MM.1S (cell line): ENCODE measurements at regions not wholly inside any gene's neighbourhood (a gene's known extent, or its start where the extent isn't known, plus 50 kb on each side); places are given as distances from the start of the nearest gene placed in this dataset.

Experiments used
- DNase-seq: peaks from one replicate; pipeline ENCODE4 v3.0.0-alpha.2; 2015
- H2AFZ ChIP-seq: fragments of 300-600 bp; sonication (generic); 2 replicates; pipeline ENCODE4 v1.6.0; 2016; ENCODE audit warnings: antibody characterized with exemption, low read length
- H3F3A ChIP-seq: fragments of 300-600 bp; sonication (generic); 2 replicates; pipeline ENCODE4 v1.6.1; 2016; ENCODE audit warnings: mild to moderate bottlenecking, antibody characterized with exemption, low read length, moderate library complexity, mixed read lengths; ENCODE audit not compliant: insufficient read depth
- H3K27ac ChIP-seq: fragments of 300-600 bp; sonication (generic); 2 replicates; pipeline ENCODE4 v1.5.1; 2016; ENCODE audit warnings: mild to moderate bottlenecking, low read length
- H3K27me3 ChIP-seq: fragments of 300-600 bp; sonication (generic); replicated peaks from 2 replicates; pipeline ENCODE4 v1.6.0; 2016; ENCODE audit warnings: low read length; ENCODE audit not compliant: insufficient read depth
- H3K36me3 ChIP-seq: fragments of 300-600 bp; sonication (generic); replicated peaks from 2 replicates; pipeline ENCODE4 v1.6.1; 2016; ENCODE audit warnings: mild to moderate bottlenecking, low read length, mixed read lengths; ENCODE audit not compliant: insufficient read depth
- H3K4me1 ChIP-seq: fragments of 300-600 bp; sonication (generic); 2 replicates; pipeline ENCODE4 v1.6.1; 2016; ENCODE audit warnings: low read length, mixed read lengths
- H3K4me2 ChIP-seq: fragments of 300-600 bp; sonication (generic); 2 replicates; pipeline ENCODE4 v1.6.0; 2016; ENCODE audit warnings: low read depth, low read length
- H3K4me3 ChIP-seq: fragments of 300-600 bp; sonication (generic); 2 replicates; pipeline ENCODE4 v1.5.1; 2016; ENCODE audit warnings: low read length, mixed read lengths
- H3K79me2 ChIP-seq: fragments of 300-600 bp; sonication (generic); 2 replicates; pipeline ENCODE4 v1.6.1; 2016; ENCODE audit warnings: mixed run types, low read length, mixed read lengths
- H3K9ac ChIP-seq: fragments of 300-600 bp; sonication (generic); 2 replicates; pipeline ENCODE4 v1.6.1; 2016; ENCODE audit warnings: low read length, mixed read lengths
- H3K9me2 ChIP-seq: fragments of 300-600 bp; sonication (generic); replicated peaks from 2 replicates; pipeline ENCODE4 v1.6.1; 2016; ENCODE audit warnings: mild to moderate bottlenecking, low read length, mixed read lengths; ENCODE audit not compliant: insufficient read depth
- H3K9me3 ChIP-seq: fragments of 300-600 bp; sonication (generic); replicated peaks from 2 replicates; pipeline ENCODE4 v1.6.1; 2016; ENCODE audit warnings: mild to moderate bottlenecking, low read length, mixed read lengths; ENCODE audit not compliant: insufficient read depth
- H4K20me1 ChIP-seq: fragments of 300-600 bp; sonication (generic); 2 replicates; pipeline ENCODE4 v1.6.1; 2016; ENCODE audit warnings: mild to moderate bottlenecking, low read length, moderate library complexity, mixed read lengths; ENCODE audit not compliant: insufficient read depth
- EZH2 ChIP-seq: fragments of 300-600 bp; sonication (generic); optimal IDR thresholded peaks from 2 replicates; pipeline ENCODE3; 2017; ENCODE audit warnings: low read depth, mild to moderate bottlenecking, antibody characterized with exemption, low read length, mixed read lengths
- EZH2phosphoT487 ChIP-seq: fragments of 300-600 bp; sonication (generic); IDR thresholded peaks from 2 replicates; pipeline ENCODE4 v1.6.1; 2018; ENCODE audit warnings: antibody characterized with exemption, low read length
- TF ChIP-seq, protein P1 (sequence below): fragments of 300-600 bp; sonication (generic); IDR thresholded peaks from 2 replicates; pipeline ENCODE4 v1.5.1; 2016; ENCODE audit warnings: antibody characterized with exemption, low read length, mixed read lengths

- H3K79me2 ChIP-seq, result no peaks in the 10 kb centered on the region
- no peak overlapping the region for H2AFZ ChIP-seq
- no peaks in the 10 kb centered on the region for H4K20me1 ChIP-seq
- DNase-seq, result no peak
- no peak overlapping the region for H3K4me2 ChIP-seq
- H3K9me2 ChIP-seq, result no peaks in the 10 kb centered on the region
- H3K4me3 ChIP-seq, result no peak overlapping the region
- H3K9me3 ChIP-seq, result no peaks in the 10 kb centered on the region
- no peak overlapping the region for H3K9ac ChIP-seq
- no peaks in the 10 kb centered on the region for H3K27me3 ChIP-seq
- no peak for TF ChIP-seq EZH2
- TF ChIP-seq, protein P1, sequence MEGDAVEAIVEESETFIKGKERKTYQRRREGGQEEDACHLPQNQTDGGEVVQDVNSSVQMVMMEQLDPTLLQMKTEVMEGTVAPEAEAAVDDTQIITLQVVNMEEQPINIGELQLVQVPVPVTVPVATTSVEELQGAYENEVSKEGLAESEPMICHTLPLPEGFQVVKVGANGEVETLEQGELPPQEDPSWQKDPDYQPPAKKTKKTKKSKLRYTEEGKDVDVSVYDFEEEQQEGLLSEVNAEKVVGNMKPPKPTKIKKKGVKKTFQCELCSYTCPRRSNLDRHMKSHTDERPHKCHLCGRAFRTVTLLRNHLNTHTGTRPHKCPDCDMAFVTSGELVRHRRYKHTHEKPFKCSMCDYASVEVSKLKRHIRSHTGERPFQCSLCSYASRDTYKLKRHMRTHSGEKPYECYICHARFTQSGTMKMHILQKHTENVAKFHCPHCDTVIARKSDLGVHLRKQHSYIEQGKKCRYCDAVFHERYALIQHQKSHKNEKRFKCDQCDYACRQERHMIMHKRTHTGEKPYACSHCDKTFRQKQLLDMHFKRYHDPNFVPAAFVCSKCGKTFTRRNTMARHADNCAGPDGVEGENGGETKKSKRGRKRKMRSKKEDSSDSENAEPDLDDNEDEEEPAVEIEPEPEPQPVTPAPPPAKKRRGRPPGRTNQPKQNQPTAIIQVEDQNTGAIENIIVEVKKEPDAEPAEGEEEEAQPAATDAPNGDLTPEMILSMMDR, result no peak
- no peaks in the 10 kb centered on the region for H3F3A ChIP-seq
- no peak overlapping the region for H3K27ac ChIP-seq
- H3K4me1 ChIP-seq, result no peaks in the 10 kb centered on the region
- H3K36me3 ChIP-seq, result no peaks in the 10 kb centered on the region
These were observed 106.5 kb upstream of the GALNT15 start for GRCh38 chr3:16067837-16068471.

GRCh38 chr3:16069149-16069922 is 105.1 kb upstream of the GALNT15 start:
- Histone ChIP-seq H3K4me3 (no peak overlapping the region), H2AFZ (no peak overlapping the region), H3K4me1 (no peaks in the 10 kb centered on the region), H3K9me3 (no peaks in the 10 kb centered on the region), H3K9ac (no peak overlapping the region), H3K9me2 (no peaks in the 10 kb centered on the region), H3K4me2 (no peak overlapping the region), H3K79me2 (no peaks in the 10 kb centered on the region), H3K27ac (no peak overlapping the region), H3K36me3 (no peaks in the 10 kb centered on the region), H3F3A (no peaks in the 10 kb centered on the region), H4K20me1 (no peaks in the 10 kb centered on the region), H3K27me3 (no peaks in the 10 kb centered on the region)
- no peak for DNase-seq
- TF ChIP-seq, protein P1, result no peak
- no peak for TF ChIP-seq EZH2phosphoT487
- no peak for TF ChIP-seq EZH2

- no peak overlapping the region for H3K4me3 ChIP-seq
- no peaks in the 10 kb centered on the region for H3F3A ChIP-seq
- no peak overlapping the region for H2AFZ ChIP-seq
- H4K20me1 ChIP-seq, result no peaks in the 10 kb centered on the region
- no peaks in the 10 kb centered on the region for H3K36me3 ChIP-seq
- H3K9ac ChIP-seq, result no peak overlapping the region
- no peaks in the 10 kb centered on the region for H3K9me2 ChIP-seq
- H3K79me2 ChIP-seq, result no peaks in the 10 kb centered on the region
- TF ChIP-seq EZH2 (no peak), EZH2phosphoT487 (no peak)
- TF ChIP-seq, protein P1, result no peak
- DNase-seq, result no peak
- H3K27me3 ChIP-seq, result no peaks in the 10 kb centered on the region
- H3K27ac ChIP-seq, result no peak overlapping the region
- no peaks in the 10 kb centered on the region for H3K9me3 ChIP-seq
- H3K4me2 ChIP-seq, result no peak overlapping the region
- H3K4me1 ChIP-seq, result no peaks in the 10 kb centered on the region
These were observed 103.8 kb upstream of the GALNT15 start for GRCh38 chr3:16070707-16071106.
